Vagina (tissue), 2 donors: ENCODE measurements at regions not wholly inside any gene's neighbourhood (a gene's known extent, or its start where the extent isn't known, plus 50 kb on each side); places are given as distances from the start of the nearest gene placed in this dataset.

Experiments
- DNase-seq, 2 donors: peaks; one replicate each; pipeline ENCODE4 v3.0.0-alpha.2; 2017; ENCODE audit errors: extremely low spot score in 2 of 2
- H3K27ac ChIP-seq: fragments of 200-600 bp; sonication (generic); one replicate; pipeline ENCODE4 v1.5.1; 2019
- H3K27me3 ChIP-seq: fragments of 200-600 bp; sonication (generic); one replicate; pipeline ENCODE4 v1.5.1; 2019
- H3K36me3 ChIP-seq, 2 donors: fragments of 200-600 bp; sonication (generic); one replicate each; pipeline ENCODE4 v1.5.1; 2017 to 2019
- H3K4me1 ChIP-seq: fragments of 200-600 bp; sonication (generic); one replicate; pipeline ENCODE4 v1.5.1; 2019
- H3K4me3 ChIP-seq, 2 donors: fragments of 200-600 bp; sonication (generic); 1 replicate in 1 of 2; 2 replicates in 1 of 2; pipeline ENCODE4 v1.5.1; 2016 to 2019
- H3K9me3 ChIP-seq: fragments of 200-600 bp; sonication (generic); one replicate; pipeline ENCODE4 v1.5.1; 2019
- POLR2A ChIP-seq, 2 donors: fragments of 450-650 bp; IDR thresholded peaks; one replicate each; pipeline ENCODE4 v1.6.1; 2017; ENCODE audit warnings: antibody characterized with exemption in 2 of 2, mild to moderate bottlenecking in 2 of 2, moderate library complexity in 2 of 2
- POLR2AphosphoS5 ChIP-seq, 2 donors: sonication (generic); formaldehyde crosslinking; IDR thresholded peaks; one replicate each; pipeline ENCODE4 v1.9.0; 2017; ENCODE audit warnings: antibody characterized with exemption in 2 of 2, mild to moderate bottlenecking in 2 of 2, low read depth in 1 of 2; ENCODE audit not compliant: insufficient read depth in 1 of 2
- intact Hi-C: fragments of 100-400 bp; cut with DNase I; formaldehyde crosslinking; loops from one replicate; pipeline ENCODE4 v1.15.1; 2023
- TF ChIP-seq, protein P1 (sequence below), 3 experiments: fragments of 450-650 bp in 2 of 3; fragments of 200-600 bp in 1 of 3; sonication (generic) in 1 of 3; IDR thresholded peaks; one replicate each; pipeline ENCODE4 v1.5.1; 2017 to 2019; ENCODE audit warnings: antibody characterized with exemption in 3 of 3, mild to moderate bottlenecking in 2 of 3, moderate library complexity in 2 of 3

DNA sequence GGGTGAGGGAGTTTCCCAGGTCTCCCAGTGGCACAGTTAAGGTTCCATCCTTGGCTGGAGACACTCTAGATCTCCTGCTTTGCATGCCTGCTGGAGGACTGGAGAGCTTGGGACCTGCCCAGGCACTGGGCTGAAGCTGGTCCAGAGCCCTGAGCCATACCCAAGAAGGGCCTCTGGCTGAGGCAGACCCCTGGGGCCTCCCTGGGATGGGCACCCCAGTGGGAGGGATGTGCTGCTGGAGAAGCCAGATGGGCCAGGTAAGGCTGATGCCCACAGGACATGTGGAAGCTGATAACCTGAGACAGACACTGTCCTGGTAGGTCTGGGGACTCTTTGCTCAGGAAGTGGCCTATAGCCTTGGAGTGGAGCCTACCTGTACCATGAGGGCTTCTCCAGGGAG lies 160.7 kb downstream of the TFCP2L1 start:
- no peaks in the 10 kb centered on the region for H3K36me3 ChIP-seq
- no peaks in the 10 kb centered on the region for H3K27me3 ChIP-seq
- H3K4me1 ChIP-seq: no peaks in the 10 kb centered on the region
- no peak overlapping the region for H3K27ac ChIP-seq
- no peaks in the 10 kb centered on the region for H3K9me3 ChIP-seq
- no peak for TF ChIP-seq POLR2A (IDR thresholded peaks at IDR 0.05)
- TF ChIP-seq POLR2AphosphoS5 (IDR thresholded peaks at IDR 0.05; ENCODE audit: insufficient read depth in 1 of 2, low read depth in 1 of 2): no peak
- TF ChIP-seq, protein P1, sequence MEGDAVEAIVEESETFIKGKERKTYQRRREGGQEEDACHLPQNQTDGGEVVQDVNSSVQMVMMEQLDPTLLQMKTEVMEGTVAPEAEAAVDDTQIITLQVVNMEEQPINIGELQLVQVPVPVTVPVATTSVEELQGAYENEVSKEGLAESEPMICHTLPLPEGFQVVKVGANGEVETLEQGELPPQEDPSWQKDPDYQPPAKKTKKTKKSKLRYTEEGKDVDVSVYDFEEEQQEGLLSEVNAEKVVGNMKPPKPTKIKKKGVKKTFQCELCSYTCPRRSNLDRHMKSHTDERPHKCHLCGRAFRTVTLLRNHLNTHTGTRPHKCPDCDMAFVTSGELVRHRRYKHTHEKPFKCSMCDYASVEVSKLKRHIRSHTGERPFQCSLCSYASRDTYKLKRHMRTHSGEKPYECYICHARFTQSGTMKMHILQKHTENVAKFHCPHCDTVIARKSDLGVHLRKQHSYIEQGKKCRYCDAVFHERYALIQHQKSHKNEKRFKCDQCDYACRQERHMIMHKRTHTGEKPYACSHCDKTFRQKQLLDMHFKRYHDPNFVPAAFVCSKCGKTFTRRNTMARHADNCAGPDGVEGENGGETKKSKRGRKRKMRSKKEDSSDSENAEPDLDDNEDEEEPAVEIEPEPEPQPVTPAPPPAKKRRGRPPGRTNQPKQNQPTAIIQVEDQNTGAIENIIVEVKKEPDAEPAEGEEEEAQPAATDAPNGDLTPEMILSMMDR (IDR thresholded peaks at IDR 0.05): no peak
- intact Hi-C loops: no loop called here
- DNase-seq: no peak
- H3K4me3 ChIP-seq: no peak overlapping the region

DNA sequence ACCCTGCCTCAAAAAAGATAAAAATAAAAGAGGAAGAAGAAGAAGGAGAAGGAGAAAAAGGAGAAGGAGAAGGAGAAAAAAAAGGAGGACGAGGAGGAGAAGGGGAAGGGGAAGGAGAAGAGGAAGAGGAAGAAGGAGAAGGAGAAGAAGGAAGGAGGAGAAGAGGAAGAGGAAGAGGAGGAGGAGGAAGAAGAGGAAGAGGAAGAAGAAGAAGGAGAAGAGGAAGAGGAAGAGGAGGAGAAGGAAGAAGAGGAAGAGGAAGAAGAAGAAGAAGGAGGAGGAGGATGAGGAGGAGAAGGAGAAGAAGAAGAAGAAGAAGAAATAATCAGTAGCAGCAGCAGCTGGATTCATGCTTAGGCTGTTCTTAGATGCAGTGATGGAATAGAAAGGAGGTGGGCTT lies 159.7 kb downstream of the TFCP2L1 start:
- Histone ChIP-seq H3K4me3 (no peak overlapping the region), H3K27ac (no peak overlapping the region), H3K9me3 (no peaks in the 10 kb centered on the region), H3K4me1 (no peaks in the 10 kb centered on the region), H3K27me3 (no peaks in the 10 kb centered on the region), H3K36me3 (no peaks in the 10 kb centered on the region)
- no peak for TF ChIP-seq POLR2A (IDR thresholded peaks at IDR 0.05)
- DNase-seq: no peak
- intact Hi-C loops: no loop called here

DNA sequence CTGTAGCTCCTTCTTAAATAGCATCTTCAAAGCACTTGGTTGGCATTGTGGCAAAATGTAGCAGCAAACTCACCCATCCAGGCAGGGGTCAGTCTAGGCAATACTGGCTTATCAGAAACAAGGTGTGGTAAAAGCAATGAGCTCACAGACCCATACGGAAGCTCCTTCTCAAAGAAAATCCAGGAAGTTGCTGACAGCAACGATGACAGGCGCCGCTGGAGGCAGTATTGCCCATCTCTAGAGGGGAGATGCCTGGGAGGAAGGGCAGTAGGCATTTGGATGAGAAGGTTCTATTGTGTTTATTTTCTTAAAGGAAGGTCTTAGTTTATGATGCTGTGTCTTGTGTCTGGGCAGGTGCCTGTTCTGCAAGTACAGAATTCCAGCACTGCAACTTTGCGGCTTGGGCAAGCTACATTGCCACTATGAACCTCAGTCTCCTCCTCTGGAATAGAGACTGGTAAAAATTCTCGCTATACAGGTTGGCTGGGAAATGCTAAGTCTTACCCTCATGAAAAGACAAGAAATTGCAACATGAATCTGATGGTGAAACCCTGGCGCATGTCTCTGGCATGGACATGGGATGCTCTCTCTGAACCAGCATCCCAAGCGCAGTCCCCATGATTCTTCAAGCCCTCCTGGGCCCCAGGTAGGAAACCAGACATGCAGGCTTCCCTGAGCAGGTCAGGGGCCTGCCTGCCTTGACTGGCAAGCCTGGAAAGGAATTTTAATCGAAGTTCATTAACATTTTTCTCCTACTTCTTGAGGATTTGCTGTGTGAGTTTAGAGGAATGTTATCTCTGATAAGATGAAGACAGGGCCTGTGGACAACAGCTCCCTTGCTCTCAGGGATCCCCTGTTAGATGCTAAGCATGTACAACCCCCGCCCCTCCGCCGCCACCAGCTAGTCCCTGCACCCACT lies 156.0 kb downstream of the TFCP2L1 start:
- H3K9me3 ChIP-seq: no peaks in the 10 kb centered on the region
- no peak for TF ChIP-seq POLR2AphosphoS5 (IDR thresholded peaks at IDR 0.05; ENCODE audit: insufficient read depth in 1 of 2, low read depth in 1 of 2)
- TF ChIP-seq POLR2A (IDR thresholded peaks at IDR 0.05): no peak
- TF ChIP-seq, protein P1 (IDR thresholded peaks at IDR 0.05): no peak
- H3K27ac ChIP-seq: no peak overlapping the region
- DNase-seq: no peak
- H3K4me1 ChIP-seq: no peaks in the 10 kb centered on the region
- H3K4me3 ChIP-seq: no peak overlapping the region
- no peaks in the 10 kb centered on the region for H3K27me3 ChIP-seq
- intact Hi-C loops: no loop called here
- no peaks in the 10 kb centered on the region for H3K36me3 ChIP-seq

DNA sequence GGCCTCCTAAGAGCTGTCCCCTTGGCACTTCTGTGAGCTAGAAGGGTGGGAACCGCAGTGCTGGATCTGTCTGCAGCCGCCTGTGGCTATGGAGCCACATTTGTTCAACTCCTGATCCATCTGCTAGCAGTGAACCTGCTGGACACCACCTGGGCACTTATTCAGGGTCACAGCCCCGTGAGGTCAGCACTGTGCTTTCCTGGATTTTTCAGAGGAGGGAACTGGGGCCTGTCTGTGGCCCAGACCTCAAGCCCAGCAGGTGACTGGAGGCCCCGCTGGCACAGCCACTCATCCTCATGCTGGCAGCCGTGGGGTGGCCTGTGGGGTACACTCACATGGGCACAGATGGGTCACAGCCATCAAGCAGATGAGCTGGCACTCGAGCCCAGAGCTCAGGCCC lies 155.3 kb downstream of the TFCP2L1 start:
- no peak overlapping the region for H3K4me3 ChIP-seq
- no peaks in the 10 kb centered on the region for H3K36me3 ChIP-seq
- TF ChIP-seq, protein P1 (IDR thresholded peaks at IDR 0.05): no peak
- TF ChIP-seq POLR2AphosphoS5 (IDR thresholded peaks at IDR 0.05; ENCODE audit: insufficient read depth in 1 of 2, low read depth in 1 of 2) (no peak), POLR2A (IDR thresholded peaks at IDR 0.05) (no peak)
- H3K4me1 ChIP-seq: no peaks in the 10 kb centered on the region
- no peaks in the 10 kb centered on the region for H3K27me3 ChIP-seq
- intact Hi-C loops: no loop called here
- no peaks in the 10 kb centered on the region for H3K9me3 ChIP-seq
- no peak overlapping the region for H3K27ac ChIP-seq
- no peak for DNase-seq

DNA sequence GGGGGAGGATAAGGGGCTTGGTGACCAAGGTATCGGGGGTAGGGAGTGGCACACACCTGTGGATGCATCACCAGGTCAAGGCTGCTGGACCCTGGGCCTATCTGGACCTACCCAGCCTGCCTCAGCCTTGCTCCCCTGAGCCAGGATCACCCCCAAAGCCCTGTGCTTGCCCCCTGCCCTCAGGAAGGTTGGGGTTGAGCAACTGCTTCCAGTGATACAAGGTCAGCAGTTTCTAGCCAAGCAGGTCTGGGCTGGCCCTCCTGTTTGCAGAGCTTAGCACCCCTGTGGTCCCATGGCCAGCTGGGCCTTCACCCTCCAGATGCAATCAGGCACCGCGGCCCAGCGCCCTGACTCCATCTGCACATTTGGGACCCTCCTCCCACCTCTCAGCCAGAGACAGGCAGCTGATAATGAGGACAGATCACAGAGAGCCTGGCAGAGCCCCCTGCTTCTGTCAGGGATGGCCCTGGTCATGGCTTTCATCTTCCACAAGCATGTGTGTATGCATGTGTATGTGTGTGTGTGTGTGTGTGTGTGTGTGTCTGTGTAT lies 154.6 kb downstream of the TFCP2L1 start:
- intact Hi-C loops: no loop called here
- Histone ChIP-seq H3K9me3 (no peaks in the 10 kb centered on the region), H3K36me3 (no peaks in the 10 kb centered on the region), H3K4me1 (no peaks in the 10 kb centered on the region), H3K4me3 (no peak overlapping the region), H3K27me3 (no peaks in the 10 kb centered on the region), H3K27ac (no peak overlapping the region)
- no peak for DNase-seq
- TF ChIP-seq POLR2AphosphoS5 (IDR thresholded peaks at IDR 0.05; ENCODE audit: insufficient read depth in 1 of 2, low read depth in 1 of 2) (no peak), POLR2A (IDR thresholded peaks at IDR 0.05) (no peak)
- TF ChIP-seq, protein P1 (IDR thresholded peaks at IDR 0.05): no peak
